ENCODE measurements at regions not wholly inside any gene's neighbourhood (a gene's known extent, or its start where the extent isn't known, plus 50 kb on each side); places are given as distances from the start of the nearest gene placed in this dataset.
A peak's percentile ranks its signal among the peaks of the same experiment; 100 is the strongest.

DNA sequence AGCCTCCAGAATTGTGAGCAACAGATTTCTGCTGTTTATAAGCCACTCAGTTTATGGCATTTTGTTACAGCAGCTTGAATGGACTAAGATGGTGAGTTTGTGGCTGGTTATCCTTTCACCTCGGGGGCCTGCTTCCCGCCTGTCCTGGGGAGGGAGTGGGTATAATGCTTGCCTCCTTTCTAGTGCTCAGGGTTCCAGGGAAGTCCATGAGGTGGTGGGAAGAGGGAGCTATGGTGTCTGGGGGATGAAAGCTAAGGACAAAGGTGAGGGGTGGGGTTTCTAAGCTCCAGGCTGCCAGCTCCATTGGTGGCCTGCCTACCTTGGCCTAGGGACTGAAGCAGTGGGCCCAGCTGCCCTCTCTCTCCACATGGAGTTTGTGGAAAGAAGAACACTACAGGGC is 50.2 kb upstream of the SDK2 start:
- no peak for DNase-seq

DNA sequence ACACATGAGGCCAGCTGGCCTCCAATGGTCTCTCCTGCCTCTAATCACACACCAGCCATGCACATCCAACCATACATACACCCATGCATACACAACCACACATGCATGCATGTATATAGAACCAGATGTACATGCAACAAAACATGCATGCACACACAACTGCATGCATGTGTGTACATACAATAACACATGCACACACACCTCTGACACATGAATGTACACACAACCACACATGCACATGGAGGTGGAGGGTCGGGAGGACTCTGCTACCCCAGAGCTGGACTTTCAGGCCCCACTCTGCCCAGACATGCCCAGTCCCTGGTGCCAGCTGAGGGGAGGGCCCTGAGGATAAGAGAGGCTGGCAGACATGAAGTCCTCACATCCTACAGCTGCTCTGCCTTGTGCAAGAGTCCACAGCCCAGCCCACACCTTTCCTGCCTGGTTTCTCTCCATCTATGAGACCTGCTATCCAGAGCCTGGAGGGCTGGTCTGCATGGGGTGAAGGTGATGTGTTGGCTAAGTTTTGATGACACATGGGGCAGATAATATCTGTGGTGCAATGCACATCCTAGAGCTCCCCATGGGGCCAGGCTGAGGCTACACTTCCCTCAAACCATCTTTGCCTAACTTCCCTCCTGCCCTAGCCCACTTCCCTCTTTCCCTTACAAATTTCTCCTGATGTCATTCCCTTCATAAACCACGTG is 50.9 kb upstream of the SDK2 start:
- peak; percentile 16 for DNase-seq

DNA sequence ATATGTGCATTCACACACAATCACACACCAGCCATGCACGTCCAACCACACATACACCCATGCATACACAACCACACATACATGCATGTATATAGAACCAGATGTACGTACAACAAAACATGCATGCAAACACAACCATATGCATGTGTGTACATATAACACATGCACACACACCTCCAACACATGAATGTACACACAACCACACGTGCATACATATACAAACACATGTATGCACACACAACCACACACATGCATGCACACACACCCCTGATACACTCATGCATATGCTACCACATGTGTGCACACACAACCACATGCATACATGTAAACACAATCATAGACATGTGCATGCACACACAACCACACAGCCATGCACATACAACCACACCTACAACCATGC is 52.0 kb upstream of the SDK2 start:
- no peak for DNase-seq

DNA sequence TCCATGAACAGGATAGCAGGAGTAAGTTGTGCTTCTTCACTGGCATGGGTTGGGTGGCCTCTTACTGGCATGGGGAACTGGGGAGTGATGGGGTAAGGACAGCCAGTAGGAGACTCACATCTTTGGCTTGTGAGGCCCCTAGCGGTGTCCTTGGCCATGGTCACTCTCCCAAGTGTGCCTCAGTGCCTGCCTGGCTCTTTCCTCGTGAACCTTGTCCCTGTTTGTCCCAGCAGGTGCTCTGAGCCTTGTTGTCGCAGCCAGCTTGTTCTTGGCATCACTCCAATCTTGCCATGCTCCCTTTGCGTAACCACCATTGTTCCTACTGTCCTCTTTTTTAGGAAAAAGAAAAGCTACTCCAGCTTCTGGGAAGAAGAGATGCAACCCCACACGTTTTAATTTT is 53.6 kb upstream of the SDK2 start:
- DNase-seq, result no peak

DNA sequence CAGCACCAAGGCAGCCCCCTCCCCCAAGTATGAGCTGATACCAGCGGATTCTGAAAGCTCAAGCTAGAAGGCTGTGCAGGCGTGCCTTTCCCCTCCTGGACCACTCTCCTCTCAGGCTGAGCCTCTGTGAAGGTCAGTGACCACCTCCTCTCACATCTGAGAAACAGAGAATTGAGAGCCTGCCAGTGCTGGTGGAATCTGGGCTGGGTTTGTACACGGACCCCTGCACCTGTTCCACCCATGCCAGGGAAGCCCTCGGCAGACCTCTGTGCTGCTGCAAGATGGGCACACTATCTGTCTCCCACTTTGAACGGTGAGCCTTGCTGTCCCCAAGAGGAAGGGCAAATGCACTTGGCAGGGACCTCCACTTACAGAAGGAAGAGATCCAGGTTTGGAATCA is 54.7 kb upstream of the SDK2 start:
- DNase-seq, result no peak

DNA sequence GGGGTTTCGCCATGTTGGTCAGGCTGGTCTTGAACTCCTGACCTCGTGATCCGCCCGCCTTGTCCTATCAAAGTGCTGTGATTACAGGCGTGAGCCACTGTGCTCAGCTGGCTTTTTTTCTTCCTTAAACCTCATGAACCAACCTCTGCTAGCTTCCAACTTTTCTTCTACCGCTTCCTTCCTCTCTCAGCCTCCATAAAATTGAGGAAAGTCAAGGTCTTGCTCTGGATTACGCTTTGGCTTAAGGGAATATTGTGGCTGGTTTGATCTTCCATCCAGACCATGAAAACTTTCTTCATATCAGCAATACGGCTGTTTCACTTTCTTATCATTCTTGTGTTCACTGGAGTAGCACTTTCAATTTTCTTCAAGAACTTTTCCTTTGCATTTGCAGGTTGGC is 57.5 kb upstream of the SDK2 start:
- no peak for DNase-seq

DNA sequence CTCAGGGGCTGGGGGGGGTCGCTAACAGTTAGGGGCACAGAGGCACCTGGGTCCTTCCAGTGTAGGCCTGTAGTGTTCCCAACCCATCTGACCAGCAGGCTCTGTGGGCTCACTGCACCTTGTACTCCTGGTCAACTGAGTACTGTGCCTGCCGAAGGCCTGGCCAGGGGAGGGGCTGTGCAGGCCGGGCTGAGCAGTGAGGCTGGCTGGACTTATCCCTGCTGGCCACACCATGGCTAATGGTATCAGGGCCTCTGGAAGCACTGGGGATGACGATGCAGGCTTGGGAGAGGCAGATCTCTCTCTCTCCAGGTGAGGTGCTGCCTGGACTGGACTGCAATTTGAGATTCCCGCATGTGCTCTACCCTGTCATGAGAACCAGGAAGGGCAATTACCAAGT is 58.9 kb upstream of the SDK2 start:
- DNase-seq, result no peak

DNA sequence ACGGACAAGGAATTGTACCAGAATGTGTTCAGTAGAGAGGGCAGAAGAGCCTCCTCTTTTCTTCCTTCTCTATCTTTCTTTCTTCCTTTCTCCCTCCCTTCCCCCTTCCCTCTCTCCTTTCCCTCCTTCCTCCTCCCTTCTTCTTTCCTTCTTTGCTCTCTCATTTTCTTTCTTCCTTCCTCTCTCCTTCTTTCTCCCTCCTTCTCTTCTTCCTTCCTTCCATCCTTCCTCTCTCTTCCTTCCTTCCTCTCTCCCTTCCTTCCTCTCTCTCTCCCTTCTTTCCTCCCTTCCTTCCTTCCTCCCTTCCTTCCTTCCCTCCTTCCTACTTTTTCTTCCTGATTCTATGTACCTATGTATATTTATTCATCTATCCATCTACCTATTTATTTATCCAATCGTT is 59.7 kb upstream of the SDK2 start:
- DNase-seq, result no peak

DNA sequence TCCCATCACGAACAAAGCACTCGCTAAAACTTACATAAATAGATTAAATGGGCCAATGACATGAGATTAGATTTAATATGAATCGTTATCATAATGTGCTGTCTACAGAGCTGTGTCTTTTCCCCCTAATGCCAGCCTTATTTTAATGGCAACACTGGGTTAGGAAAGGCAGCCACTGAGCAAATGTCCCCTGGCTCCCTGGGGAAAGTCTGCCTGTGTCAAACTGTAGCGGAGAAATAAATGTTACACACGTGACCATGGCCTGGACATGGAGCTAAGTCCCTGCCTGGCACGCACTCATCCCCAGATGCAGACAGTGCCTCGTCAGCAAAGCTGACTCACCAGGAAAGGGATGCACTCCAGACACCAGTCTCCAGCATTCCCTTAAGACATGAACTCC is 61.3 kb upstream of the SDK2 start:
- DNase-seq, result no peak

DNA sequence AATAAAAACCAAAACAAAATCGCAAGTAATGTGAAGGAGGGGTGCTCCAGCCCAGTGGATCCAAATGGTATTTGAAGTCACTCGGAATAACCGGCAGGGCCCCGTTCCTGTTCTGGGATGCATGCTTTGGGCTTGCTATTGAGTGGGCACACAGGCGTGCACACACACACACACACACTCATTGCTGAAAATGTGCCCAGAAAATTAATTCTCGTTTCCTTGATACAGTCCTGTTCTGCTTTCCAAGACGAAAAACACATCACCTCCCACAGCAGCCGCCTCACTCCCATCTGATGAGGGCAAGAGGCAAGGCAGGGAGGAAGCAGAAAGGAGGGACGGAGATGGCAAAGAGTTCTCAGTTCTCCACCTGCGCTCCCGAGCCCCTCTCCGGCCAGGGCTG is 62.2 kb upstream of the SDK2 start:
- no peak for DNase-seq

DNA sequence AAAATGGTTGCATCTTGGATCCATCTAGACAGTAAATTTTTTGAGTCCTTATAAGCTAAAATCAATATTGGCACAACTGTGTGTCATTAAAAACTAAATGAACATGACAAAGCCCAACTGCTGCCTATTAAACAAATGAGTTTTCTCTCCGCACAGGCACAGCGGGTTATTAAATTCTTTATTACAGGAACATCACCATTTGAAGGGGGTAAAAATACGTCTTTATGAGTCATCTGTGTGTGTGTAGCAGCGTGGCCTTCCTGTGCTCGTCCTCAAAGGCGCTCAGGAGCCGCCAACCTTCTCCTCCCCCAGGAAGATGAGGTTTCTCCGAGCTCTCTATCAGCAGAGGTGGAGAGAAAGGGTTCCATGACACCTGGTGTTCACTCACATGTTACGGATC is 62.6 kb upstream of the SDK2 start:
- no peak for DNase-seq

DNA sequence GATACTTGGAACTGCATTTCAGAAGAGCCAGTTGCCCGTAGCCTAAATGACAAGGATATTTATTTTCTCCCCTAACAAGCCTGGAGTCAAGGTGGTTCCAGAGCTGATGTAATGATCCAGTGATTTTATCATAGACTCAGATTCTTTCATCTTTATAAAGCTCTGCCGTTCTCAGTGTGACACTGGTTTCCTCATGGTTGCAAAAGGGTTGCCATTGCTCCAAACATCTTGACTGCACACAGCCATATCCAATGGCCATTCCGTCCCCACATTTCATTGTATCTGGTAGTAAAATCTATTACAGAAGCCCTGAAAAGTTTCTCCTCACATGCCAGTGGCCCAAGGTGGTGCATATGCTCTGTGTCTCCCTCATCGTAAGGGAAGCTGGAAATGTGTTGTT is 63.1 kb upstream of the SDK2 start:
- DNase-seq, result no peak

DNA sequence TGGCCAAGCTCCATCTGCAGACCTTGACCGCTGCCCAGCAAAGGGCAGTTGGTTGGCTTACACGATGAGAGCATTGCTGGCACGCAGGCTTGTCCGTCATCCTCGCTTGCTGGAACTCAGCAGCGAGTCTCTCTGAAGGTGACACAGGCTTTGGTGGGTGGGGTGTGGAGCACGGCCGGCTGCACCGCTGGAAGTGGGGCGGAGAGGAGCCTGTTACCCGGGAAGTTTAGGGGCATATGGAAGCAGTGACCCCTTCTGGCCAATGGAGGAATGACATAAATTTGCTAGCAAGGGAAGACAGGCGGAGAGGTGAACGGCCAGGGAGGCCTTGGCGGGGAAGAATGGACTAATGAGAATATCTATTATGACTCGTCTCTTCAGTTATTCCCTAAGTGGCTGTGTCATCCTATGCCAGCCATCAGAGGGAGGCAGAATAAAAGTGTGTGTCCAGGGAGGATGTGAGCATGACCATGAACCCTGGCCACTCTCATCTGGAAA is 65.9 kb upstream of the SDK2 start:
- DNase-seq, result peak; percentile 18

DNA sequence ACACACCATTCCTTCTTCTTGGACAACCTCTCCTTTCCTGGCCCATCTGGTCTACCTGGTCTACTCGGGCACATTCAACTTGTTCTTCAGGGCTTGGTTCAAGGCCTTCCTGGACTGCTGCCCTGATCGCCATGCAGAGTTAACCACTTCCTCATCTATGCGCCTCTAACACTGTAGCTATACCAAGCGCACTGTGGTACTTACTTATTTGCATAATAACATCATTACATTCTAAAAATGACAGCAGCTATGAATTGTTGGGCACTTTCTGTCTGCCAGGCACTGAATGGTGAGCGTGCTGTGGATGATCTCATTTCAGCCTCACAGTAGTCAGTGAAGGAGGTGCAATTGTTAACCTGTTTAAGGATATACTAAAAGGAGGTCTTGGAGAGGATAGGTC is 66.9 kb upstream of the SDK2 start:
- DNase-seq, result peak; percentile 20

DNA sequence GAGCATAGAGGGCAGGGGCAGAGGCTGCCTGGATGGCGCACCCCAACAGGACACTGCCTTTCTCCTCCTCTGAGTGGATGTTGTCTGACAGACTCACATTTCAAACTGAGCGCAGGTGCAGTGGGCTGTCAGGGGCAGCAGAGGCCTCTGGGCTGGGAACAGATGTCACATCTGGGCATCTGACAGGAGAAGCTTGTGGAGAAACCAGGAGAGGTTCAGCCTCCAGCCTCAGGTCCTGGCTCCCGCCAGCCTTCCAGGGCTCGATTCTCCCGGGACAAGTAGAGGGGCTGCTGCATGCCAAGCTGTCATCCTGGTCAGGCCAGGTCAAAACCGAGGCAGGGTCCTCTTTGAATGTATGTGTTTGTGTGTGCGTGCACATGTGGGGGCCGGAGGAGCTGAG is 67.7 kb upstream of the SDK2 start:
- DNase-seq, result no peak

DNA sequence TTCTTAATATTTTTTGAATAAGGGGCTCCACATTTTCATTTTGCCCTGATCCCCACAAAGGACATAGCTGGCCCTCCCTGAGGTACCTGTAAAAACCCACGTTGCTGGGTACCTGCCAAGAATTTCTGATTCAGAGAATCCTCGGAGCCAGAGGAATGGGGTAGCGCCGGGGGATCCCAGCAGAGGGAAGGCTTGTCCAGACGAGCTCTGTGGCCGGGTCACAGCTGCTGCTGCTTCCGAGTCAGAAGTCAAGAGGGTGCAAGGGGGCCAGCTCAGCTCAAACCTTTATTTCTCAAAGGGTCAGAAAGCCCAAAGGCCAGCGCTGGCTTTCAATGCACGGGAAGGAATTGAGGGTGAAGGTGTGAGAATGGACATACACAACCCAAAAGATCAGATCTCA is 68.9 kb upstream of the SDK2 start:
- no peak for DNase-seq

DNA sequence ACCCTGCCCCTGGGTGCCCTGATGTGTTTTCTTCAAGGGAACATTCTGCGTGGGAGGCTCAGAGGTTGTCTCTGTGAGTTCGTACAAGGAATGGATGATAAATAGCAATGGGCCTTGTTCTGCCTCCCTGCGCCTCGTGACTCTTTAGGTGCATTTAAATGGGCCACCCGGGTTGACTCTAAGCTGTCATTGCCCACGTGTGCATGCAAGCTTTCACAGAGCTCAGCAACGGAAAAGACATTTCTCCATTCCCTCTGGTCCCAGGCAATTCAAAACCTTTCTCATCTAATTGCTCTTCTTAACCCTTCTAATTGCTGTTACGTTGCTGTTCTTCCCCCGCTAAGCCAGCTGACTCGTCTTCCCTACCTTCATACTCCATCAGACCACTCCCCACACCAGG is 71.5 kb upstream of the SDK2 start:
- no peak for DNase-seq

DNA sequence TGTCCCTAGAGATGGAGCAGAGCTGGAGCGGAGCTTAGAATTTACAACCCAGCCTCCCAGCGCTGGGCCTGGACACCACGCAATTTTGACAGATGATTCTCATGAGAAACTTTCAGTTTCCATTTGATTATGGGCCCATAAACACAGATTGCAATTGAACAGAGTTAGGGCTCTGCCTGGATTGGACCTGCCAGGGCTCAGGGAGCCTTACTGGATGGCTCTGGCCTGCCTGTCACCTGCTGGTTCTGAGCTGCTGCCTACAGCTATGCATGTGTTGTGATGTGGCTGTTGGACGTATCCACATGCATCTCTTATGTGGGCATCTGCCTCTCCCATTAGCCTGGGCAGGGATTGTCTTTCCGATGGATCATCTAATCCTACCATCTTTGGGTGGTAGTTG is 73.4 kb upstream of the SDK2 start:
- no peak for DNase-seq

DNA sequence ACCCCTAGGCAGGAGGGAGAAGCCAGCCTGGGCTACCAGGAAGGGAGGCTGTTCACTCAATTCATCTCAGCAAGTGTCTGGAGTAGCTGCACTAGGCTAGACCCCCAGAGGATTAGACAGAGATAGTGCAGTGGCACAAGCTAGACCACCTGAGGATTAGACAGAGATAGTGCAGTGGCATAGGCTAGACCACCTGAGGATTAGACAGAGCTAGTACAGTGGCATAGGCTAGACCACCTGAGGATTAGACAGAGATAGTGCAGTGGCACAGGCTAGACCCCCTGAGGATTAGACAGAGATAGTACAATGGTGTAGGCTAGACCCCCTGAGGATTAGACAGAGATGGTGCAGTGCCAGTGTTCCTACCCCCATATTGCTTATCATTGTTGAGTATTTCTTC is 74.1 kb upstream of the SDK2 start:
- no peak for DNase-seq

DNA sequence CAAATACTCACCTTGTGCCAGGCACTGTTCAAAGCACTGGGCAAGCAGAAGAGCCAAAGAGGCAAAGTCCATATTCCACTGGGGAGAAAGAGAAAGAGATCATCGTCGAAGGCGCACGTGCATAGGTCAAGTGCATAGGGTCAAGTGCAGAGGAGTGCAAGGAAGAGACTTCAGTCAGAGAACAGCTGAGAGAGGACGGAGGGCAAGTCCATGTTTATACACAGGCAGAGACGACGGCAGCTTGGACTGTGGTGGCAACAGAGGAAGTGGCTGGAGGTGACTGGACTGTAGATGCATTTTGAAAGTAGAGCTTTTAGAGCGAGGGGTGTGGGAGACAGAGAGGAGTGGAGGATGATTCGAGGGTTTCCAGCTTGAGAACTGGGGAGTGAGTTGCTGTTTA is 74.7 kb upstream of the SDK2 start:
- no peak for DNase-seq

DNA sequence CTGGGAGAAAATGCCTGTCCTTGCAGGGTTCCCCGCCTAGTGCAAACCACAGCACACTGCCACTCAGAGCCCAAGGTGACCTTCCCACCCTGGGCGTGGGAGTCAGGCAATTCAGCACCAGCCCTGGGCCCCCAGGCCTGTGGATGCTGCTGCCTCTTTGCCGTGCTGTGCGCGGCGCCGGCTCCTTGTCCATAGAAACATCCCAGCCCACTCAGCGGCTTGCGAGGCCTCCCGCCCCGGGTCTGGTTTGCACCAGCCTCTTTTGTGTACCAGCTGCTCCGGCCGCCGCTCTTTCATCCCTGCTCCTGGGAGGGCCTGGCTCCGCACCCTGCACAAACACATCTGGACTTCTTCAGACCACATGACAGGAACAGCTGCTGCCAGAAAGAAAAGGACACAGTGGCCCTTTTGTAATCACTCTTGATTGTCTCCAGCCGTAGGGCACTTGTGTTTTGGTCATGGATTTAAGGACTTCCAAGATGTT is 75.4 kb upstream of the SDK2 start:
- no peak for DNase-seq

DNA sequence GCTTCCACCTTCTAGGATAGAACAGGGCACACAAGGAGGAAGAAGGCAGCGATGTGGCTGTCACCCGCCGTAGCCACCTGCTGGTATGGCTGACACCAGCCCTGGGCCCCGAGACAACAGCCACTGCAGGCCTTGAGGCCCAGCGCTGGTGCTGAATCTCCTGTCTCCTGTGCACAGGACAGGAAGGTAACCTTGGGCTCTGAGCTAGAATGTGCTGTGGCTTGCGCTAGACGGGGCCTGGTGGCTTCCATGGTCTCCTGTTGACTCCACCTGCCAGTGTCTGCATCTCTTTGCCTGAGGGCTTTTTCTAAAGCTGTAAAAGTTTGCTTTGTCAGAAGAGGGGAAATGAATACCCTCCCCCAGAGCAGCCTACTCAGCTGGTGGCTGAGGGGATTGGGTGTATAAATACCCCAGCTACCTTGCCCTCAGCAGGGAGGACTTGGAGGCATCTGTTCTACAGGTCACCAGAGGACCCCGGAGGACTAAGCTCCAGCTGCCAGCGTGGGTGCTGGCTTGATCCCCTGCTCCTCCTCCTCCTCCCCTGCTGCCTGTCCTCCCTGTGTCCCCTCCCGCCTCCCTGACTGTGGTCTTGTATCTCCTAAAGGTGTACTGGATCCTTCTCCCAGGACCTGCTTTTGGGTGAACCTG is 76.1 kb upstream of the SDK2 start:
- peak; percentile 61 for DNase-seq

DNA sequence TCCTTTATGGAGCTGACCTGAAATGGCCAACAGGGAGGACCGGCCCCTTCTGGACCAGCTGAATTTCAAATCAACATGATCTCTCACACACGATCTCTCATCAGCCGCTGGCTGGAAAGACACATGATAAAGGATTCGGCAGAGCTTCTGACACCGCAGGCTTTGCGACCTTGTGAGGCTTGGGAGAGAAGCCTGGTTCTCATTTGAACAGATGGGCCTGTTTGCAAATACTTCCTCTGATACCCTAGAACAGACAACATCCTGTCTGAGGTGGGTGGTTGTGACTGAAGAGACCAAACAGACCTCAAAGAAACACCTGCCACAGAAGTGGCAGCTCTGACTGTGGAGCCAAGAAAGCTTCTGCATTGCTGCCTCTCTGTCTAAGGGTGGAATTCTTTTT is 77.9 kb upstream of the SDK2 start:
- no peak for DNase-seq

DNA sequence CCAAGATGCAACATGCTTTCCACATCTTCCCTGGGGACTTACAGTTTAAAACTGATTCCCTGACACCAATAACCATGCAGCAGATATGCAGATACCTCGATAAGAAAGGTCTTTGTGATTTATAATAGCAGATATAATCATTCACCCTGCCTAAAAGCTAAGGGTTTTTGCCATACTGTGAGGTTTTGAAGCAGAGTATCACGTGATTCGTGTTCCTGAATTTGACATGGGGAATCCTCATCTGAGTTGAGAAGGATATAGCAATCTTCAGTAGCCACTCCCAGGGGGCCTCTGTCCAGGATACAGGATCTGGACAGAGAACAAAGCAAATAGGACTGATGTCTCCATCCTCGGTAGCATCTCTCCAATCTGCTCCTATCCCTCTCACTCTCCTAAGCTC is 79.1 kb upstream of the SDK2 start:
- DNase-seq, result no peak

DNA sequence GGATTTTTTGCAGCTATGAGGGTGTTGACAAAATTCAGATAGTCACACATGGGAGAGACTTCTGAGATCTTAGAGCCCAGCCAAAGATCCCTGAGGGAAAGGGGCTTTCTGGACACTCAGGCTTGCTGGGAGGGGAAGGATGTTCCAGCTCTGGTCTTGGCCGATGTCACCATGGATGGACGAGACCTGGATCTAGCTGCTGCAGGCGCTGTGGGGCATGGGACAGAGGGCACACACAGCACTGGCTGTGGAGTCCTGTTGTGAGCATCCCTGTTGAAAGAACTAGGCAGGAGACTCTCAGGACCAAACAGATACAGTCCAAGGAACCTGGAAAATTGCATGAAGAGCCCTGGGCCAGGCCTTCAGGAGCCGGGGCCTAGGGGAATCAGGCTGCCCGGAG is 80.1 kb upstream of the SDK2 start:
- no peak for DNase-seq

Data from NK-92 treated with Interleukin-12 subunit alpha and Interleukin-12 subunit beta, amount 100 ng/mL, for 24 hours (cell line).